Ishikawa (cell line): ENCODE measurements at regions not wholly inside any gene's neighbourhood (a gene's known extent, or its start where the extent isn't known, plus 50 kb on each side); places are given as distances from the start of the nearest gene placed in this dataset.

Experiments used
- CREB1 ChIP-seq: IDR thresholded peaks from 2 replicates; pipeline ENCODE4 v1.6.1; 2012; ENCODE audit warnings: low read depth
- TF ChIP-seq, protein P1 (sequence below): IDR thresholded peaks from 2 replicates; pipeline ENCODE4 v1.6.1; 2012; ENCODE audit warnings: low read depth, mild to moderate bottlenecking
- TF ChIP-seq, protein P2 (sequence below): IDR thresholded peaks from 2 replicates; pipeline ENCODE4 v1.6.1; 2012

DNA sequence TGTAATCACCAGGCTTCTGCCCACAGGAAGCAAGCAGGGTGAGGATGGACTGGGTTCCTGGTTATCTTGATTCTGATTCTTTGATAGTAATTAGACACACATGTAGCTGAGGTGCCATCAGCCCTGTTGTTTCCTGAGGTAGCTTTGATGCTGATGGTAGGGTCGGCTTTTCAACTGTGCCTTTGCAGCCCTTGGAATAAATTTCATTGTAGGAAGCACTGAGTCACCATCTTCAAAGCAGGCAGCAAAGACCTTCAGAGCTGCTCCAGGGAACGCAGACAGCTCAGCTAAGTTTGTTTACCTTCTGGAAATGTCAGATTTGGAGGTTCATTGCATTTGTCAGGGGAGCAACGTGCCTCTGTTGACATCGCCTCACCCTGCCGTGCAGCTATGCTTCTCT lies 135.4 kb downstream of the ASMT start:
- TF ChIP-seq, protein P1, sequence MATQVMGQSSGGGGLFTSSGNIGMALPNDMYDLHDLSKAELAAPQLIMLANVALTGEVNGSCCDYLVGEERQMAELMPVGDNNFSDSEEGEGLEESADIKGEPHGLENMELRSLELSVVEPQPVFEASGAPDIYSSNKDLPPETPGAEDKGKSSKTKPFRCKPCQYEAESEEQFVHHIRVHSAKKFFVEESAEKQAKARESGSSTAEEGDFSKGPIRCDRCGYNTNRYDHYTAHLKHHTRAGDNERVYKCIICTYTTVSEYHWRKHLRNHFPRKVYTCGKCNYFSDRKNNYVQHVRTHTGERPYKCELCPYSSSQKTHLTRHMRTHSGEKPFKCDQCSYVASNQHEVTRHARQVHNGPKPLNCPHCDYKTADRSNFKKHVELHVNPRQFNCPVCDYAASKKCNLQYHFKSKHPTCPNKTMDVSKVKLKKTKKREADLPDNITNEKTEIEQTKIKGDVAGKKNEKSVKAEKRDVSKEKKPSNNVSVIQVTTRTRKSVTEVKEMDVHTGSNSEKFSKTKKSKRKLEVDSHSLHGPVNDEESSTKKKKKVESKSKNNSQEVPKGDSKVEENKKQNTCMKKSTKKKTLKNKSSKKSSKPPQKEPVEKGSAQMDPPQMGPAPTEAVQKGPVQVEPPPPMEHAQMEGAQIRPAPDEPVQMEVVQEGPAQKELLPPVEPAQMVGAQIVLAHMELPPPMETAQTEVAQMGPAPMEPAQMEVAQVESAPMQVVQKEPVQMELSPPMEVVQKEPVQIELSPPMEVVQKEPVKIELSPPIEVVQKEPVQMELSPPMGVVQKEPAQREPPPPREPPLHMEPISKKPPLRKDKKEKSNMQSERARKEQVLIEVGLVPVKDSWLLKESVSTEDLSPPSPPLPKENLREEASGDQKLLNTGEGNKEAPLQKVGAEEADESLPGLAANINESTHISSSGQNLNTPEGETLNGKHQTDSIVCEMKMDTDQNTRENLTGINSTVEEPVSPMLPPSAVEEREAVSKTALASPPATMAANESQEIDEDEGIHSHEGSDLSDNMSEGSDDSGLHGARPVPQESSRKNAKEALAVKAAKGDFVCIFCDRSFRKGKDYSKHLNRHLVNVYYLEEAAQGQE = no peak
- TF ChIP-seq, protein P2, sequence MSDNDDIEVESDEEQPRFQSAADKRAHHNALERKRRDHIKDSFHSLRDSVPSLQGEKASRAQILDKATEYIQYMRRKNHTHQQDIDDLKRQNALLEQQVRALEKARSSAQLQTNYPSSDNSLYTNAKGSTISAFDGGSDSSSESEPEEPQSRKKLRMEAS = no peak
- TF ChIP-seq CREB1 = no peak
